GM18907 (cell line): ENCODE measurements at regions not wholly inside any gene's neighbourhood (a gene's known extent, or its start where the extent isn't known, plus 50 kb on each side); places are given as distances from the start of the nearest gene placed in this dataset.

ENCODE experiments used
- ATAC-seq: cut with Tn5 transposase; IDR thresholded peaks from one replicate; pipeline ENCODE4 v1.9.1; 2021; ENCODE audit warnings: mild to moderate bottlenecking, moderate library complexity; ENCODE audit not compliant: unreplicated experiment

GRCh38 chr17:69761767-69762321 lies 313.2 kb upstream of the KCNJ16 start:
- no peak for ATAC-seq

GRCh38 chr17:69762359-69762758 lies 312.7 kb upstream of the KCNJ16 start:
- ATAC-seq: no peak

DNA sequence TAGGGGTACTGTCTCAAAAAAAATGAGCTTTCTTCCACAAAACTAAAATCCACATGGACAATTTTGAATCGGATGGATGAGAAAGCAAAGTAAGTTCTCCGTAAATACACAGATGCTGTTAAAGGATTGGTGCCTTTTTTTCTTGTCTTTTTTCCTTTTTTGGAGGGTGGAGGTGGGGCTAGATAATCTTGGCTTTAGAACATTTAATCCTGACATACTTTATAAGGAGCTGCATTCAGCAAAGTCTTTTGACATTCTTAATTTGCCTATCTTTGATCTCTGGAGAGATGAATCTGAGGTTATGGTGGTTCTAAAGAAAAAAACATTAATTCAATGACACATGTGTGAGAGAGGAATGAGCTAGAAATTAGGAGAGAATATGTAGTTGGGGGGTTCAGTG lies 312.3 kb upstream of the KCNJ16 start:
- ATAC-seq: no peak

DNA sequence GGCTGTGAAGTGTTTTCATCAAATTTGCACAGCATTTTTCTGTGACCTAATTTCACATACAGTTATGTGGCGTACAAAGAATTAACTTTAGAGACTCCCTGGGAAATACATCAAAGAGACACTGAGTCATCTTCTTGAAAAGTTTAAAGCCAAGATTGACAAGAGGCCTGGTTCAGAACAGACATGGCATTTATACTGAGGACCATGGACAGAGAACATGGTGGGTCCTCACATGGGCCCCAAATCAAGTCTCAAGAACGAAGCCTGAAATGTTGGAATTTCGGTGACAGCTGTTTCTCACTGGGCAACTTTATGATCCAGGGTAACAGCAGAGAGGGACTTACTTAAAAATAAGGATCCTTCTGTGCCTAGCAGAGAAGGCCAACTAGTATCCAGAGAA lies 311.5 kb upstream of the KCNJ16 start:
- no peak for ATAC-seq

GRCh38 chr17:69764146-69764545 lies 310.9 kb upstream of the KCNJ16 start:
- no peak for ATAC-seq

GRCh38 chr17:69769050-69769449 lies 306.0 kb upstream of the KCNJ16 start:
- no peak for ATAC-seq

DNA sequence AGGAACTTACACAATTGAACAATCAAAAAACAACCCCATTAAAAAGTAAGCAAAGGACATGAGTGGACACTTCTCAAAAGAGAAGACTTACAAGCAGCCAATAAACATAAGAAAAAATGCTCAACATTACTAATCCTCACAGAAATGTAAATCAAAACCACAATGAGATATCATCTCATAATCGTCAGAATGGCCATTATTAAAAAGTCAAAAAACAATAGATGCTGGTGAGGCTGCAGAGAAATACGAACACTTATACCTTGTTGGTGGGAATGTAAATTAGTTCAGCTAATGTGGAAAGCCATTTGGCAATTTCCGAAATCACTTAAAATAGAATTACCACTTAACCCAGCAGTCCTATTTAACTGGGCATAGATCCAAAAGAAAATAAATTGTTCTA lies 301.9 kb upstream of the KCNJ16 start:
- no peak for ATAC-seq

- ATAC-seq: no peak
These were observed 295.4 kb upstream of the KCNJ16 start for GRCh38 chr17:69779378-69780214.

DNA sequence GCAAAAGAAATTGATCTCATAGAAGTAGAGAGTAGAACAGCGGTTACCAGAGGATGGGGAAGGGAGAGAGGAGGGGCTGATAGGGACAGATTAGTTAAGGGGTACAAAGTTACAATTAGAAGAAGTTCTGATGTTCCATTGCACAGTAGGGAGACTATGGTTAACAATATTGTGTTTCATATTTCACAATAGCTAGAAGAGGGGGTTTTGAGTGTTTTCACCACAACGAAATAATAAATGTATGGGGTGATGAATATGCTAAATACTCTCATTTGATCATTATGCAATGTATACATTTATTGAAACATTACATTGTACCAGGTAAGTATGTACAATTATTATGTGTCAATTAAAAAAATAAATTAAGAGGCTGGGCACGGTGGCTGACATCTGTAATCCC lies 291.2 kb upstream of the KCNJ16 start:
- ATAC-seq: no peak

DNA sequence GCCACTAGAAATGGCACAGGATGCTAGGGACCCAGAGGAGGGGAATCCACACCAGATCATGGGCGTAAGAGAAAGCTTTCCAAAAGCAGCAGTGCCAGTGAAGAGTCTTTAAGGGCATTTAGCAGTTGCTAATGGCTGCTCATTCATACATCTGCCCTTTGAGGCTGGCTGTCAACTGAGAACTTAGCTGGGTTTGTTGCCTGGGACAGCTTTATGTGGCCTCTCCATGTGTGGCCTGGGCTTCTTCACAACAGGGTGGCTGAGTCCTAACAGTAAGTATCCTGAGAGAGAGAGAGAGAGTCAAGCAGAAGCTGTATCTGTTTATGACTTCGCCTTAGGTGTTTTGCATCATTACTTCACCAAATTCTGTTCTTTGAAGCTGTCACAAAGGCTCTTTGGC lies 286.1 kb upstream of the KCNJ16 start:
- no peak for ATAC-seq

DNA sequence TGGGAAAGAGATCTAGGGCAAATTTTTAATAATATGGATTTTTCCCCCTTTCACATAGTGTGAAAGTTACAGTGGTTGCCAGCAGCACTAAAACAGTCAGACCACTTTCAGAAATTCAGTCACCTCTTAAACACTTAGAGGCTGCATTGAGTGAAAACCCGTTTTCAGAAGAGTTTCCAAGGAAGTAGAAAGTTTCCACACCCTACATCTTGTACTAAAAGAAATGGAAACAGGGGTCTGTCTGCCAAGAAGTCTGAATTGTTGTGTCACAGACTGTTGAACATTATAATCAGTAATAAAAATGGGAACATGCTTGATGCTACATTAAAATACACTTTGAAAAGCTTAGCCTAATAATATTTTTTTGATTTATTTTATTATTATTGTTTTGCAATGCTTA lies 278.9 kb upstream of the KCNJ16 start:
- no peak for ATAC-seq

DNA sequence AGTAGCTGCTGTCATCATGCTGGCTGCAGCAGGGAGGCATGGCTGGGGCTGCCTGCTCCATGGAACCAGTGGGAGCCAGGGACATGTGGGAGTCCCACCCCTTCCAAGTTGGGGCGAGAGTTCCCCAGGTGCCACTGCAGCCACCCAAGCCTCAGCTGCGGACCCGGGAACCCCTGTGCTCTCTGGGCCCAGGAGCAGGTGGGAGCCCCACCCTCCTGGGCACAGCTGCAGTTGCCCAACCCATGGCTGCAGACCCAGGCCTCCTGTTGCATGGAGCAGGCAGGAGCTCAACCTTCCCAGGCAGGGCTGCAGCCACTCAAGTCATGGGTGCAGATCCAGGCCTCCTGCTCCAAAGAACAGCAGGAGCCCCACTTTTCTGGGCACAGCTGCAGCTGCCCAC lies 274.2 kb upstream of the KCNJ16 start:
- no peak for ATAC-seq

DNA sequence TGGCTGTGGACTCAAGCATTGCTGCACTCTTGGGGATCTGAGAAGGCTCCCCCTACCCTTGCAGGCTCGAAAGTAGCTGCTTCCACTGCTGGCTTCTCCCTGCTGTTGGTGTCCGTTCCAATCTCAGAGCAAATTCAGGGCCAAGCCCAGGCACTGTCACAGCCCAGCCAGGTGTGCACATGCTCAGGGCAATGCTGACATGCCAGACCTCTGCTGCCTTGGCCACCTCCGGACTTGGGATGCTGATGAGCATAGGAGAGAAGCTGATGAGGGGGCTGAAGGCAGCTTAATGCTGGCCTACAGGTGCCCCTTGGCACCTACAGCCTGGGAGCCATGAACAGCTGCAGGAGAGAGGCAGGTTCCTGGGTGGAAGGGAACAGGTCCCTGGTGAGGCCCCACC lies 273.7 kb upstream of the KCNJ16 start:
- no peak for ATAC-seq

DNA sequence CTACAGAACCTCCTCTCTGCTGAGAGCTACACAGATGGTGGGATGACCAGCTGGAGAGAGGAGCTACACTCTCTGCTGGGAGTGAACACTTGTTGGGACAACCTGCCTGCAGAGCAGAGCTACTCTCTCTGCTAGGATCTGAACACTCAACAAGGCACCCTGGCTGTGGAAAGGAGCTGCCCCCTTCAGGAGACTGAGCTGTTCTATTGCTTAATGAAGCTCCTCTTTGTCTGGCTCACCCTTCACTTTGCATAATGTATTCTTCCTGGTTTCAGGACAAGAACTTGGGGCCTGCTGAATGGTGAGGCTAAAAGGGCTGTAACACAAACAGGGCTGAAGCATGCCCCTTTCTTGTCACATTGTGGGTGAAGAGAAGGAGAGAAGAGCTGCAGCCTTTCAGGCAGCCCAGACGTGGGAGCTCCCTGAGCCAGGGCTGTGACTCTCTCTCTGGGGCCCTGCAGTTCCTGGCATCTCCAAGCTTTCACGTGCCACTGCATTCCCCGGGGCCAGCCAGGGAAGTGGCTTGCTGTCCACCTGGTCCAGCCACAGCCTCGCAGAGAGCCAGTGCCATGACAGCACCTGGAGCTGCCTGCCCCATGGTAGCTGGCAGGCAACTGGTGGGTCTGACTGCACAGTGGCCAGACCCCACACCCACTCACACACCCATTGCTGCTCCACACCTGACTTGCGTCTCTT lies 272.8 kb upstream of the KCNJ16 start:
- no peak for ATAC-seq

- ATAC-seq: no peak
These were observed 265.7 kb upstream of the KCNJ16 start for GRCh38 chr17:69809331-69809730.

DNA sequence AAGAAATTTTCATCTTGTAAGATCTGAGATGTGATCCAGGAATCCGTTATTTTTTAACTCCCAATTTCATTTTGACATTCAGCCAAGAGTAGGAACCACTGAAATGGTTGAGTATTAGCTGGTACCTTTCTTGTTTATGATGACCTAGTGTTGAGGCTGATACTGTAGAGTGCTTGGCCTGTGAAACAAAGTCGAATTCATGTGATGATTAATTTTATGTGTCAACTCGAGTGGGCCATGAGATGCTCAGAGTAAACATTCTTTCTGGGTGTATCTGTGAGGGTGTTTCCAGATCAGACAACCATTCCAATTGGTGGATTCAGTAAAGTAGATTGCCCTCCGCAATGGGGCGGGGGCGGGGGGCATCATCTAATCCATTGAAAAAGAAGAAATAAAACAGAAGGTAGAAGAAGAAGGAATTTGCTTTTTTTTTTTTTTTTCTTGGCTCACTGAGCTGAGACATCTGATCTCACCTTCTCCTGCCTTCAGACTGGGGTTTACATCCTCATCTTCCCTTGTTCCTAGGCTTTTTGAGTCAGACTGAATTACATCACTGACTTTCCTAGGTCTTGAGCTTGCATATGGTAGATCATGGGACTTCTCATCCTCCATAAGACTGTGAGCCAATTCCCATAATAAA lies 264.6 kb upstream of the KCNJ16 start:
- ATAC-seq: no peak

DNA sequence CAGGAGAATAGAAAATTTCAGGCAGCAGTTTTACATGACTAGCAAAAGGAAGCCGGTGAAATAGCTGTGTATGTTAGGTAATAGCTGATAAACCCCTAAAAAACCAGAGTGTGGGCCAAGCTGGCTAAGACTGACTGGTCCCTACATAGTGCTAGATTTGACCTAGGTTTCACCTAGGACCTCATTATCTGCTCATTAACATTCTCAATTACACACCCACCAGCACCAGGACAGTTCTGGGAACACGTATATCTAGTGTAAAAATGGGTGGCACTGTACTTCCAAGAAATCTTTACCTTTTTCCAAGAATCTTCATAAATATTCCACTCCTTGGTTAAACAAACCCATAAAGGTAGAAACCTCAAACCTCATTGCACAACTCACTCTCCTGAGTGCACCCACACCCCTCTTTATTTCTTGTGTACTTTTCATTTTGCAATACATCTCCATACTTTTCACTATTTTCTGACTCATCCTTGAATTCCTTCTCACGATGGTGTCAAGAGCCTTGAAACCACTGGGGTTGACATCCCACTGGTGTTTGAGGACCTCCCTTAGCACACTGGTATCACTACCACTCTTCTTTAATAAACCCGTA lies 262.7 kb upstream of the KCNJ16 start:
- ATAC-seq: no peak

- ATAC-seq: no peak
These were observed 261.0 kb upstream of the KCNJ16 start for GRCh38 chr17:69814031-69814430.

DNA sequence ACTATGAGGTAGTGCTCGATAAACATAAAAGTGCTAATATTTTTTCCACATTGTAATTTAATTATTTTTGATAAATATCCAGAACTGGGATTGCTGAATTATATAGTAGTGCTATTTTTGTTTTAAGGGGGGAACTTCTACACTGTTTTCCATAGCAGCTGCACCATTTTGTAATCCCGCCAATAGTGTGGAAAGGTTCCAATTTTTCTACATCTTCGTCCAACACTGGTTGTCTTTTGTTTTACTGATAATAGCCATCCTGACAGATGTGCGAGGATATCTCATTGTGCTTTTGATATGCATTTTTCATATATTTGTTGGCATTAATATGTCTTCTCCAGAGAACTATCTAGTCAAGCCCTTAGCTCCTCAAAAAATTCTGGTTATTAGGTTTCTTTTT lies 259.6 kb upstream of the KCNJ16 start:
- ATAC-seq: no peak

- ATAC-seq: no peak
These were observed 256.6 kb upstream of the KCNJ16 start for GRCh38 chr17:69818467-69818866.

GRCh38 chr17:69819316-69820087 lies 255.5 kb upstream of the KCNJ16 start:
- ATAC-seq: no peak
